GM18519 (cell line): ENCODE measurements at regions not wholly inside any gene's neighbourhood (a gene's known extent, or its start where the extent isn't known, plus 50 kb on each side); places are given as distances from the start of the nearest gene placed in this dataset.
"Not testable (repeated sequence)": the region's sequence is repeated elsewhere in the genome, so short reads cannot be mapped to it uniquely, and the experiment has no call there.

ENCODE experiments used
- ATAC-seq: cut with Tn5 transposase; IDR thresholded peaks from one replicate; pipeline ENCODE4 v1.9.1; 2021; ENCODE audit warnings: mild to moderate bottlenecking, moderate library complexity; ENCODE audit not compliant: unreplicated experiment, low FRiP score

DNA sequence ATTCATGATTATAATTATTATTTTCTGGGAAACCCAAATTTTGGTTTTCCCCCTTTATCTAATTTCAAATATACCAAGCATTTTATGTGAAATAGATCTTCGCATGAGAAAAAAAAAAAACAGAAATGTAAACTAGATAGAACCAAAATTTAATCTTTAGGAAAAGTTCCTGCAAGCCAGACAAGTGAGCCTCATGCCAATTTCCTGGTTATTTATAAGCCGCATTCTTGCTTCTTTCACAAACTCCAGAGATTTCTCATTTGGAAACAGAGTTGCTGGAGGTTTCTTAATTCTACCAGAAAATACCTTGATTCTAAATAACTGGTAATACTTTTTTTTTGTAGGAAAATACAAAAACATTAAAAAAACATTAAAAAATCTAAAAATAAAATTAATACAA is 690.4 kb upstream of the IGFBP3 start:
- ATAC-seq: no peak

DNA sequence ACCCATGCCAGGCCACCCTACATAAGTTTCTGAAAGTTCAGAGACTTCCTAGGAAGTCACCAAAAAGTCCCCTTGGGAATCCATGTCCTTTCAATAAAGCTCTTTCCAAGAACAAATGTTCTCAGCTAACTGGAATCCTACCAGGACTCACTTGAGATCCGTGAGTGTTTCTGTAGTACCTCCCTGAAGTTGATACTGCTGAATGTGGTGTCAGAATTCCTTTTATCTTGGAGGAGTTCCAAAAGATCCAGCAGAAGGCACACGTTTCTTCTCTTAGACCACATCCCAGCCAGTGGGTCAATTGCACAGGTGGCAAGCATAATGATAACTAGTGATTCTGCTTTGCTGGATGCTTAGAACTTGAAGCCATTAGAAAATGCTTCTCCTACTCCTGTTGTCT is 689.7 kb upstream of the IGFBP3 start:
- ATAC-seq: no peak

DNA sequence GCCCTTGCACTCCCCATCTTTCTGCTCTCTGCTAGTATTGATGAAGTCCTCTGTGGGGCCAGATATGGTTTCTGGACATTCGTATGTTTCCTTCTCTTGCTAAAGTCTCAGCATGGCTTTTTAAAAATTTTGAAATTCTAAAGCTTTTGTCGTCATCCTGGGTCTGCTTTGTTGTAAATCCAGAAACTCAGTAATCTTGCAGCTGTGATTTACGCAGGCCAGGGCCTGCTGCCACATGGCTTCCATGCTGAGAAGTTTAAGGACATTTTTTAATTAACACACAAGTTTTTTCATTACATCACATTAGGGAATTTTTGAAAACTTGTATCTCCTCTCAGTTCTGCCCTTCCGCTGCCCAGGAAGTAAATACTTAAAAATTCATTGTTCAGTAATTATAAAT is 686.1 kb upstream of the IGFBP3 start:
- no peak for ATAC-seq

DNA sequence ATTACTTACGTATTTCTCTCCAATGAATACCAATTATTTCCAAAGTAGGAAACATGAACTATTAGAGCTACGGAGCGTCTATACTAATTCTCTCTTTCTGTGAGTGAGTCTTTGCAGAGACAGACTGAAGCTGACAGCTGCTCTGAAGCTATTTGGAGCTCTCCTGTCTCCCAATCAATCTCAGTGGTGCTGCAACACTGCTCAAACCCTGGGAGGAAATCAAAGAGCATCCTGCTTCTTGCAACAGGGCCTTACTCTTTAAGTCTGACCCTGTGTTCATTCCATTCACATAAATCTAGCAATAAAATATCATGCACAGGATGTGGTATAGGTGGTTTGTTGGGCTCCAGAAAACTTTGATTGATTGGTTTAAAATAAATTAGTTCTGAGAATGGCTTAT is 685.7 kb upstream of the IGFBP3 start:
- no peak for ATAC-seq

DNA sequence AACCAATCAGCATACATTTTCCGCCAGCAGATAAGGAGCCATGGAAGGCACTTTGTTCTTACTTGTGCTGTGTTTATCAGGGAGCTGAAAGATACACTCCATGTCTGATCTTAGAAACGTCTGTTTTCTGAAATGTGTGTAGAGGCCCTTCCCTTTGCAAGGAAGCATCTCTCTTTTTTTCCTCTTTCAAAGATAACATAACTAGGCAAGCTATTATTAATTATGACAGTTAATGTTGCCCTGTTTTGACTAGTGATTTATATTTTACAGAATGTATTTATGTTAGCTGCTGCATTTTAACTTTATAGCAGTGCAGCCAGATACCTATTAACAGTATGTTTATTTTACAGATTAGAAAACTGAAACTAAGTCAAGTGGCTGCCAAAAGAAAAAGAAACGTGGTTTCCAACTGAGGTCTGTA is 683.2 kb upstream of the IGFBP3 start:
- no peak for ATAC-seq

DNA sequence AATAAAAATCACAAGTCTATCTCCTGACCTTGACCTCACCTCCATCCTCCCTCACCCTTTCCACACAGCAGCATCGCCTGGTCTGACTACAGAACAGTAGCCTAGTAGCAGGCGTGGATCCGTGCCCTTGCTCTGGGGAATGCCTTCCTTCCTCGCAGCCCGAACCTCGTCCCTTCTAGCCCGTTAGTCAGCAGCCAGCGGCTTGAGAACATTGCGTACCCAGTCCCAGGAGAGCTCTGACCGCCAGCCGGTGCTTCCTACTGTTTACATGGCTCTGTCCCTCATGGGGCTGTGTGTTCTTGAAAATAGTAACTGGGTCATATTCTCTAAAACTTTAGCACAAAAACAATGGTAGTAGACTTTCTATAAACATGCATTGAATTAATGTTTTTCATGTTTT is 682.7 kb upstream of the IGFBP3 start:
- ATAC-seq: no peak

DNA sequence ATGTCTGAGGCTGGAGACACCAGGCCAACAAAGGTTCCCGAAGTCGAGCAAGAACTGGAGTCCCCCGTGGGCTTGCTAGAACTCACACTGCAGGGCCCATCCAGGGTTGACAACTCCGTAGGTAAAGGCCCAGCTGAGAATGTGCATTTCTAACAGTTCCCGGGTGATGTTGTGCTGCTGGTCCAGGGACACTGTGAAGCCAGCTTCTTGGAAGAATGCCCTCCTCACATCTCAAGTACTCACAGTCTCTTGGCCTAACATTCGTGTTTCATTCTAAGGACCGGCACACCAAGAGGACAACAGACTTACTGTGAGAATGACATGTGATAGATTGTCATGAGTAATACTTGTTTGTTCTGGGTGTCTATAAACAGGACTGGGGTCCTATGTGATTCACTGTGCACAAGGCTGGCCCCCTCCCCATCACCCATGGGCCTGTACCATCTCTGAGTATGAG is 682.3 kb upstream of the IGFBP3 start:
- ATAC-seq: no peak

DNA sequence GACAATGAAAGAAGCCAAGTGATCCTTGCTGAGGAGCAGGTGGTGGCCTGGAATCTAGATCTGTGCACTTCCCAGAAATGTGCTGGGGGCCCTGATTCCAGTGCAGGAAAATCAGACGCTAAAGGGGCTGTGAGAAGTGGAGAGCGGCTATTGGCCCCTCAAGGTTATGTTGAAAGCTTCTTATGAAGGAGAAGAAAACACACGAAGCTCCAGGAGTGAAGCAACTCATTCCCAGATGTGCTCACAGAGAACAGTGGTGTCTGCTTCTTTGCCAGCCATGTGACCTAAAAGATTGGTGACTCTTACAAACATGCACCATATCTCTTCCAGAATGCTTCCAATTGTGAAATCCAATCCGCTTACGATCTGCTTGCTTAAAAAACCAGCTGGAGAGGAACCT is 679.3 kb upstream of the IGFBP3 start:
- no peak for ATAC-seq

DNA sequence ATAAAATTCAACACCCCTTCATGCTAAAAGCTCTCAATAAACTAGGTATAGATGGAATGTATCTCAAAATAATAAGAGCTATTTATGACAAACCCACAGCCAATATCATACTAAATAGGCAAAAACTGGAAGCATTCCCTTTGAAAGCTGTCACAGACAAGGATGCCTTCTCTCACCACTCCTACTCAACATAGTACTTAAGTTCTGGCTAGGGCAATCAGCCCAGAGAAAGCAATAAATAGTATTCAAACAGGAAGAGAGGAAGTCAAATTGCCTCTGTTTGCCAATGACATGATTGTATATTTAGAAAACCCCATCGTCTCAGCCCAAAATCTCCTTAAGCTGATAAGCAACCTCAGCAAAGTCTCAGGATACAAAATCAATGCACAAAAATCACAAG is 673.8 kb upstream of the IGFBP3 start:
- not testable (repeated sequence) for ATAC-seq

DNA sequence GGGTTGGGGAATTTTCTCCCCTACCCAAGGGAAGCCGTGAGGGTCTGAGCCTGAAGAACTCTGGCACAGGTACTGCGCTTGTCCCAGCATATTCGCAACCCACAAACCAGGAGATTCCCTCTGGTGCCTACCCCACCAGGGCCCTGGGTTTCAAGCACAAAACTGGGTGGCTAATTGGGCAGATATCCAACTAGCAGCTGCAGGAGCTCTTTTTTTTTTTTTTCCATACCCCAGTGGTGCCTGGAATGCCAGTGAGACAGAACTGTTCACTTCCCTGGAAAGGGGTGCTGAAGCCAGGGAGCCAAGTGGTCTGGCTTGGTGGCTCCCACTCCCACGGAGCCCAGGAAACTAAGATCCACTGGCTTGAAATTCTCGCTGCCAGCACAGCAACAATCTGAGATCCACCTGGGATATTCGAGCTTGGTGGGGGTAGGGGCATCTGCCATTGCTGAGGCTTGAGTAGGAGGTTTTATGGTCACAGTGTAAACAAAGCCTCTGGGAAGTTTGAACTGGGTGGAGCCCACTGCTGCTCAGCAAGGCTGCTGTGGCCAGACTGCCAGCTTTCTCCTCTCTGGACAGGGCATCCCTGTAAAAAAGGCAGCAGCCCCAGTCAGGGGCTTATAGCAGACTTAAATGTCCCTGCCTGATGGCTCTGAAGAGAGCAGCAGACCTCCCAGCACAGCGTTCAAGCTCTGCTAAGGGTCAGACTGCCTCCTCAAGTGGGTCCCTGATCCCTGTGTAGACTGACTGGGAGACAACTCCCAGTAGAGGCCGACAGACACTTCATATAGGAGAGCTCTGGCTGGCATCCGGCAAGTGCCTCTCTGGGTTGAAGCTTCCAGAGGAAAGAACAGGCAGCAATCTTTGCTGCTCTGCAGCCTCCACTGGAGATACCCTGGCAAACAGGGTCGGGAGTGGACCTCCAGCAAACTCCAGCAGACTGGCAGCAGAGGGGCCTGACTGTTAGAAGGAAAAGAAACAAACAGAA is 670.1 kb upstream of the IGFBP3 start:
- ATAC-seq: not testable (repeated sequence)

DNA sequence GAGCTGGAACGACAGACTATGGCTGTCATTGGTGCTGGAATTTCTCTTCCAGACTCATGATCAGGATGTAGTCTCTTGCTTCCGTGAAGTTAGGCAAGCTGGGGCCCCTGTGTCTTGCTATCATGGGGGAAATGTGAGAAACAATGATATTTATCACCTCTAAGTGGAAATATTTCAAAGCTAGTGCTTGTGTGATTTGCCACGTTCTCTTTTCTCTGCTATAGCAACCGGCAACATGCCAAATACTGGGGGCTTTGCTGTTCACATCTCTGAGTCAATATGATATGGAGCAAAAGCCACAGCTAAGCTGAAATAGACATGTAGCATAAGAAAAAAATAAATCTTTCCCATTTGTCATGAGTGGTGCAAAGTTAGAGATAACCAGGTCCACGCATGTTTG is 668.2 kb upstream of the IGFBP3 start:
- no peak for ATAC-seq

DNA sequence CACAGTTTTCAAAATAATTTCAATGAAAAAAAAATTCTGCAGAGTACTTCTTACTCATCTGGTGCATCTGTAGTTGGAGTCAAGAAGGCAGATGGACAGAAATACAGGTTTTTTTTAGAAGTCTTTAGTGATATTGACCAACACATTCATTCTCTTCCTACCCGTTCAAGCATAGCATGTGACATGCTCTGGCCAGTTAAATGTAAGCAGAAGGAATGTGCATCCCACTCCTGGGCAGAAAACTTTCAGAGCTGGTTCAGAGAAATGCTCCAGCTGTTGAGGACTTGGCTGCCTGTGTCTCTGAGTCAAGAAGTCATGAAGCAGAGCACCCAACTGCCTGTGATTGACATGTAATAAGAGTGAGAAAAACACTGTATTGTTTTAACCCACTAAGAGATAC is 665.3 kb upstream of the IGFBP3 start:
- no peak for ATAC-seq

DNA sequence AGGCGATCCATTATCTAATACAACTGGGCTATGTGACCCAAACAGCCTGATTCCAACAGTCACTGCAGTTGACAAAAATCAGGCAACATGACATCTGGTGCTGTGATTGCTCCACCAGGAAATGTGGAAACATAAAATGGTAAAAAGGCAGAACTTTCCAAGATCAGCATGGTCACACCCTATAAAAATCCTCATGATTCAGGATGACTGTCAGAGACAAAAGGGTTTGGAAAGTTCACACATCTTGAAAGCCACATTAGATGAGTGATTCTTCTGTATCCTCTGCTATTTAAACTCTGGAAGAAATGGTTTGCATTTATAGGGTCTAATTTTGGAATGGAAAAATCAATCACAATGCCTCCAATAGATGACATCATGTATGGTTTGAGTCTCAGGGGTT is 662.6 kb upstream of the IGFBP3 start:
- no peak for ATAC-seq

DNA sequence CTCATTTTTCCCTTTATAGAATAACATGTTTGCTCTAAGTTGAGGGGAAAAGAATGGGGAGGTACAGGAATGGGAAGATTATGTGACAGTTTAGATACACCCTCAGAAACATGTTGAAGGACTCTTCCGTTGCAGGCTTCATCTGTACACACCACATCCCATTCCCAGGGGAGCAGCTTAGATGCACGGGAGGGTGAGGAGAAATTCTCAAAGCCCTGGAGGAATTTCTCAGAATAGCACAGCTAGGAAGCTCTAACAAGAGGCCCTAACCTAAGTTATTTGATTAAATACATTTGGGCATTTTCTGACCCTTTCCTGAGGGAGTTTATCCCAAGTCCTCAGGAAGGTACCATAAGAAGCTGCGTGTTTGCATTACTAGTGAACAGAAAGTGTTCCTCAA is 660.2 kb upstream of the IGFBP3 start:
- ATAC-seq: no peak

DNA sequence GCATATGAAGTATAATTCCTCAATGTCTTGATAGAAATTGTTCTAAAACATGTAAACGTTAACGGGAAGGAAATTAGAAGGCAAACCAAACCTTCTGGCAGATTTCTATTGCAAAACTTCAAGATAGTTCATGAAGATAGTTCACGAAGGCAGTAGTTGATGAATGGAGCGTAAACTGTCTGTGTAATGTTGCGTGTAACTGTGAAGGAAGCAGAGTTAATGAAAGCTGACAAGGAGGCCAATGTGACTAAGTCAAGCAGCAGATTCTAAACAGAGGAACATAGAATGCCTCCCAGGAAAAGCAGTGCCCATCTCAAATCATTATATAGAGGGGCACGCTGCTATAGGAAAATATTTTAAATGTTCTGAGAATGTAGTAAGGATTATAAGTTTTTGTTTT is 659.7 kb upstream of the IGFBP3 start:
- ATAC-seq: no peak

DNA sequence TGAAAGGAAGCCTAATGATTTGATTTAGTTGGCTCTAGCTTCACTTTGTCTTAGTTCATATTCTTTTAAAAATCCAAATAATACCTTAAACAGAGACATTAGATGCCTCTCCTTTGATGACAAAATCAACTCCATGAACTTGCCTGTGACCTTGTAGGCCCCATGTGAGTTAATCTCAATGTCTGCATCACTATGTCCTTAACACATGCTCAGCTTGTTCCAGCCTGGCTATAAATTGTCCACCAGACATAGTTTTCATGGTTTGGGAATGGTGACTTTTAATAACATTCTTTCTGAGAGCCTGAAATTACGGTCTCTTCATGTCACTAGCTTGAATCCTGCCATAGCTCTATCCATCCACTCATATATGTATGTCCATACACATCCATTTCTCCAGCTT is 656.3 kb upstream of the IGFBP3 start:
- no peak for ATAC-seq

DNA sequence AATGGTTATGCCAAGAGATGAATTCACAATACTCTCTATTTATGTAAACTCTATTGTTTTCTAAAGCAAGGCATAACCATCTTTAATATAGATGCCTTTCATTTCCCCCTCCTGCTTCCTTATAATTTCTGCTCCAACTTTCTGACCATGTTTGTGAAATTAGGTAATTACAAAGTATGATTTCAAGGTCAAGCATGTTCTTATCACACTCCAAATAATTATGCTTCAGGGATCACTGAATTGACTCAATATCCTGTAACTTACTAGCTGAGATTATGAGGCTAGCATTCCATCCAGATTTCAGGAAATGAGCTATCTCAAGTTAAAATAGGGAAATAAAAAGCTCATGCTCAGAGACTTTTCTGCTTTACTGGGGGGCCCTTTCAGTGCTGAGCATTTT is 655.9 kb upstream of the IGFBP3 start:
- no peak for ATAC-seq

DNA sequence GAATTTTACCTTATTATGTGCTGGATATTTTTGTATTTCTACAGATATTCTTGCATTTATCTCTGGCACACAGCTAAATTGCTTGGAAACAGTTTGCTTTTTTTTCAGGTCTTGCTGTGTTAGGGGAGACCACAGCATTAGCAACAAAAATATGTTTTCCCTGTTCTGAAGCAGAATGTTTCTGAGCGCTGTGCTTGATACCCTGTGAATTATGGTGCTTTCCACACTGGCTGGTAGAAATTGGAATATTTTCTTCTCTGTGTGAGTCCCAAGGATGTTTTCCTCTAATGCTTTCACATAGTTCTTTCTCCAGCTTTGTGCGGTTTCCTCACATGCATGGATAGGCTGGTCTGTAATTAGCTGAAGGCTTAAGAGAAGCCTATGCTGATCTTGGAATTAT is 651.6 kb upstream of the IGFBP3 start:
- ATAC-seq: no peak

DNA sequence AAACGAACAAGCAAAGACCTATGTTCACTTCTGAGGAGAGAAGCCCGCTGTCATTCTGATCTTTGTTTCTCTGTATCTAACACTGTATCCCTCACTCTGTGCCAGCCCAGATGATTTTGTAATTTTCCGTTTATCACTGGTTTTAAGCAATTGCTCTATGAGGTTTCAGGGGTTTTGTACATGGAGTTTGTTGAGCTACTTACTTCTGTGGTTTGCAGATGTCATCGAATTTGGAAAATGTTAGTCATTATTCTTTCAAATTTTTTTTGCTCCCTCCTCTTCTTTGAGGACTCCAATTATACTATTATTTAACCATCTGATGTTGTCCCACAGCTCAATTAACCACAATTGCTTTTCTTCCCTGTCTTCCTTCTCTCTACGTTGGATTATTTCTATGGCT is 650.9 kb upstream of the IGFBP3 start:
- ATAC-seq: no peak

DNA sequence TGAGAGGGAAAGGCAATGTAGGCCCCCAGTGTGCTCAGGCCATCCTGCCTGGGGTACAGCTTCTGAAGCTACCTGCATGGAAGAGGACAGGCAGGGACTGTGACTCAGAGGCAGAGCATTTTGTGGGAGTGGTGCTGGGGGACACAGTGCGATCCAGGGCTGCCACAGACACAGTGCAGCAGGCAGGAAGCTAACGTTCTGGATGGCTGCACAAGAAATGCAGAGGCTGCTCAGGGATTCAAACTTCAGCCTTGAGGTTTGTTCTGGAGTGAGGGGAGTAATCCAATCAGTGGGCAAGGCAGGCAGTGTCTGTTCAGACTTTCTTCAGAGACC is 648.0 kb upstream of the IGFBP3 start:
- ATAC-seq: no peak

DNA sequence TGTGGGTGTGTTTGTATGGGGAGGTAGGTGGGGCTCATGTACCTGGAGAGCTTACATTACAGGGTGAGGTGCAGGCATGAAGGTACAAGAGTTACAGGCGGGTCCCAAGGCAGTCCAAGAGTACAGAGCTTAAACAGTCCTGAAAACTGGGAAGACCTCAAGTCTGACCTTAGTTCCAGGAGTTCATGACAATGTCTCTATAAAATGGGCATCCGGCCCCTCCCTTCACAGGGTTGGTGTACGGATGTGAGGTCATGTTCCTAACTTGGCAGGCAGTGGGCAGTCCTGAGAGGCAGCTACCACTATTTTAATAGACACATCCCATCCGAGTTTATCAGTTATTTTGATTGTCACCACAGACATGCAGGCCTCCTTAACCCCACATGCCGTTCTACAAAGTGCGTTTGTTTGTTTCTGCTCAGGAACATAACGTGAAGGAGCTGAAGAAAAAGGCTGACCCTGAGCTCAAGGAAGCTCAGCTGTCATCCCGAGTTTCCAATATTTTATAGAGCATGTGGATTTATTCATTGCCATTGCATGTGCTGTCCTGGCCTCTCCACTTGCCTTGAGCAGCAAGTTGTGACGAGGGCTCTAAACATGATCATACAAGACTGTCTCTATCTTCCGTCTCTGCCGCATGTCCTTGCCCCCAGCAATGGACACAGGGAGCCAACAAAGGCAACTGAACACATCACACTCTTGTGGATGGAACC is 647.5 kb upstream of the IGFBP3 start:
- no peak for ATAC-seq

DNA sequence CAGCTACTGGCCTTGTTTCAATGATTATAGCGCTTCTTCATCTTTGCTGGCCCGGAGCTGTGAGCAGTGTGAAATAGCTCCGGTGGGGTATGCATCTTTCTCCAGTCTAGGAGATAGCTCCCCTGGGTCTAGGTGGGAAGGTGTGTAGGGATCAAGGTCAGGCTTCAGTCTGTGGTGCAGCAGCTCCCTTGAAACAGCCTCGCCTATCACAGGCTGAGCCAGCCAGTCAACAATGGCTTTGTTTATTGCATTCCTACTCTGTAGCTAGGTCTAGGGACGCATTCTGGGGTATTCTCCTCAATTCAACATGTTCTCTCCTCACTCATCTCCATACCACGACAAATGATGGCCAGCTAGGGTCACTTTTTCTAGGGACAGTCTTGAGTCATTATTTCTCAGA is 646.8 kb upstream of the IGFBP3 start:
- no peak for ATAC-seq
